Ramos (cell line): ENCODE measurements at regions not wholly inside any gene's neighbourhood (a gene's known extent, or its start where the extent isn't known, plus 50 kb on each side); places are given as distances from the start of the nearest gene placed in this dataset.
"Not testable (repeated sequence)": the region's sequence is repeated elsewhere in the genome, so short reads cannot be mapped to it uniquely, and the experiment has no call there.

ENCODE experiments used
- in situ Hi-C: fragments of 300-500 bp; cut with MboI; formaldehyde crosslinking; loops from one replicate; pipeline ENCODE4 v1.14.3; 2022; ENCODE audit warnings: low sequenced_read_pairs; ENCODE audit not compliant: unreplicated experiment

GRCh38 chrX:40530509-40530908, 50.3 kb upstream of the ATP6AP2 start:
- in situ Hi-C loops = no loop called here

- in situ Hi-C loops = no loop called here
Observed at GRCh38 chrX:40527543-40527942, 53.2 kb upstream of the ATP6AP2 start.

- in situ Hi-C loops = no loop called here
Observed at GRCh38 chrX:40526412-40526811, 54.4 kb upstream of the ATP6AP2 start.

GRCh38 chrX:40525901-40526300, 54.9 kb upstream of the ATP6AP2 start:
- in situ Hi-C loops = not testable (repeated sequence)

GRCh38 chrX:40524423-40524822, 56.3 kb upstream of the ATP6AP2 start:
- in situ Hi-C loops = no loop called here

GRCh38 chrX:40523852-40524251, 56.9 kb upstream of the ATP6AP2 start:
- in situ Hi-C loops = no loop called here

- in situ Hi-C loops = no loop called here
Observed at GRCh38 chrX:40521868-40522450, 58.8 kb upstream of the ATP6AP2 start.

- in situ Hi-C loops = no loop called here
Observed at GRCh38 chrX:40514376-40514775, 66.4 kb upstream of the ATP6AP2 start.

- in situ Hi-C loops = no loop called here
Observed at GRCh38 chrX:40513835-40514234, 66.9 kb upstream of the ATP6AP2 start.

- in situ Hi-C loops = no loop called here
Observed at GRCh38 chrX:40513012-40513411, 67.8 kb upstream of the ATP6AP2 start.

- in situ Hi-C loops = no loop called here
Observed at GRCh38 chrX:40511258-40511657, 69.5 kb upstream of the ATP6AP2 start.

- in situ Hi-C loops = no loop called here
Observed at GRCh38 chrX:40508560-40508959, 72.2 kb upstream of the ATP6AP2 start.

- in situ Hi-C loops = no loop called here
Observed at GRCh38 chrX:40506201-40506985, 74.4 kb upstream of the ATP6AP2 start.

- in situ Hi-C loops = no loop called here
Observed at GRCh38 chrX:40504801-40505605, 75.8 kb upstream of the ATP6AP2 start.

- in situ Hi-C loops = no loop called here
Observed at GRCh38 chrX:40503094-40503493, 77.7 kb upstream of the ATP6AP2 start.

GRCh38 chrX:40502688-40503087, 78.1 kb upstream of the ATP6AP2 start:
- in situ Hi-C loops = no loop called here

GRCh38 chrX:40501164-40501855, 79.5 kb upstream of the ATP6AP2 start:
- in situ Hi-C loops = no loop called here

GRCh38 chrX:40496728-40497127, 84.0 kb upstream of the ATP6AP2 start:
- in situ Hi-C loops = no loop called here

- in situ Hi-C loops = no loop called here
Observed at GRCh38 chrX:40495659-40496058, 85.1 kb upstream of the ATP6AP2 start.

GRCh38 chrX:40494005-40494404, 86.8 kb upstream of the ATP6AP2 start:
- in situ Hi-C loops = no loop called here

- in situ Hi-C loops = no loop called here
Observed at GRCh38 chrX:40488296-40488695, 92.5 kb upstream of the ATP6AP2 start.
